Caco-2 (cell line): ENCODE measurements at regions not wholly inside any gene's neighbourhood (a gene's known extent, or its start where the extent isn't known, plus 50 kb on each side); places are given as distances from the start of the nearest gene placed in this dataset.

ENCODE experiments used
- BruUV-seq: library from RNA; stranded (reverse); fragments of 400-500 nt; replicated peaks from 2 replicates; lab custom pipeline; 2021; lab: Mats Ljungman, UMichigan
- CTCF ChIA-PET: fragments of 300-600 bp; sonication (Branson Sonifier 250); formaldehyde crosslinking; loops from one replicate; lab custom pipeline; 2022; ENCODE audit warnings: antibody characterized with exemption; lab: Charles Lee
- POLR2A ChIA-PET: fragments of 300-600 bp; sonication (Branson Sonifier 250); formaldehyde crosslinking; loops from one replicate; lab custom pipeline; 2022; ENCODE audit warnings: antibody characterized with exemption; lab: Charles Lee
- DNase-seq, 2 experiments: peaks; one replicate each; pipeline versions ENCODE4 v3.0.0 to v3.0.0-alpha.2; 2020 to 2022
- H3K27me3 ChIP-seq: replicated peaks from 2 replicates; pipeline ENCODE4 v1.6.0; 2011; ENCODE audit warnings: low read length; ENCODE audit not compliant: control insufficient read depth, insufficient read depth
- H3K36me3 ChIP-seq: 2 replicates; pipeline ENCODE4 v1.5.1; 2011; ENCODE audit warnings: low read length; ENCODE audit not compliant: control insufficient read depth, insufficient read depth
- H3K4me1 ChIP-seq: fragments of 250-450 bp; sonication (Bioruptor Pico); 2 replicates; pipeline ENCODE4 v1.5.1; 2020; ENCODE audit warnings: mild to moderate bottlenecking
- H3K4me3 ChIP-seq: 2 replicates; pipeline ENCODE4 v1.5.1; 2011; ENCODE audit warnings: low read depth, mild to moderate bottlenecking, control low read depth, low read length
- H3K9me3 ChIP-seq: fragments of 250-450 bp; sonication (Bioruptor Pico); 2 replicates; pipeline ENCODE4 v1.5.1; 2020; ENCODE audit warnings: mild to moderate bottlenecking, moderate library complexity
- H3K27ac Mint-ChIP-seq: one replicate; pipeline ENCODE4 v1.8.0; 2022; ENCODE audit warnings: mixed read lengths; ENCODE audit not compliant: unreplicated experiment
- H3K27me3 Mint-ChIP-seq: one replicate; pipeline ENCODE4 v1.8.0; 2022; ENCODE audit warnings: mixed read lengths; ENCODE audit not compliant: insufficient read depth, unreplicated experiment
- H3K36me3 Mint-ChIP-seq: one replicate; pipeline ENCODE4 v1.8.0; 2022; ENCODE audit warnings: mild to moderate bottlenecking, mixed read lengths; ENCODE audit not compliant: insufficient read depth, unreplicated experiment
- H3K4me1 Mint-ChIP-seq: one replicate; pipeline ENCODE4 v1.8.0; 2022; ENCODE audit warnings: low read depth, mixed read lengths; ENCODE audit not compliant: unreplicated experiment
- H3K4me3 Mint-ChIP-seq: one replicate; pipeline ENCODE4 v1.8.0; 2022; ENCODE audit warnings: mild to moderate bottlenecking, moderate library complexity, mixed read lengths; ENCODE audit not compliant: unreplicated experiment
- H3K9me3 Mint-ChIP-seq: one replicate; pipeline ENCODE4 v1.8.0; 2022; ENCODE audit warnings: mixed read lengths; ENCODE audit not compliant: unreplicated experiment
- intact Hi-C: fragments of 100-400 bp; cut with micrococcal nuclease; formaldehyde crosslinking; loops from one replicate; pipeline ENCODE4 v1.10.0; 2022; ENCODE audit not compliant: unreplicated experiment
- TF ChIP-seq, protein P1 (sequence below), 2 experiments: fragments of 200-600 bp in 1 of 2; IDR thresholded peaks; 1 replicate in 1 of 2; 2 replicates in 1 of 2; pipeline versions ENCODE4 v1.5.1 to v1.8.0; 2011 to 2022; ENCODE audit warnings: antibody characterized with exemption in 1 of 2, control low read depth in 1 of 2, inconsistent platforms in 1 of 2, low read depth in 1 of 2, low read length in 1 of 2, mild to moderate bottlenecking in 1 of 2, moderate library complexity in 1 of 2; ENCODE audit not compliant: insufficient read depth in 1 of 2, severe bottlenecking in 1 of 2, unreplicated experiment in 1 of 2

DNA sequence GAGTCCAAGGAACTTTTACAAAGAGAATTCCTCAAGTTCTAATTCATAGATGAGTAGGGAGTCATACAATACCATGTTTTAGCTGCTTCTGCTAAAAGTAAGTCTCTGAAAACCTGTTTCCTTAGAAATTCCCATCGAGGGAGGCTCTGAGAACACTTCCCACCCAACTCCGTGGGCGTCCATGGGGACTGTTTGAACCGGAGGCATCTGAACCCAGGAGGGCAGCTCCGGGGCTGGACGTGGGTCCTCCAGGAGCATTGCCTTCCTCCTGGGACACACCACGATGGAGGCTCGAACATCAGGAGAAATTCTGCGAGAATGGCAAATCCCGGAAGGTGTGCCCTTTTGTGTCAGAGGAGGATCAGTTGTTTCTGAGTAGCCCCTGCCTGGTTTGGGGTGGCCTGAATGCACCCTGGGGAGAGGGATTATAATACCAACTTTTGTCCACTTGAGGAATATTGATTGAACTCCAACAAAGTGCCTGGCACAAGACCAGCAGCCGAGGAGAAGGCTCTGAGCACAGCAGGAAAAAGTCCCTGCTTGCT is 327.5 kb upstream of the SALL3 start:
- Histone ChIP-seq H3K27me3 (no peaks in the 10 kb centered on the region), H3K4me1 (no peaks in the 10 kb centered on the region), H3K36me3 (no peaks in the 10 kb centered on the region), H3K4me3 (no peak overlapping the region), H3K9me3 (no peaks in the 10 kb centered on the region)
- no peaks in the 10 kb centered on the region for H3K9me3 Mint-ChIP-seq
- TF ChIP-seq, protein P1, sequence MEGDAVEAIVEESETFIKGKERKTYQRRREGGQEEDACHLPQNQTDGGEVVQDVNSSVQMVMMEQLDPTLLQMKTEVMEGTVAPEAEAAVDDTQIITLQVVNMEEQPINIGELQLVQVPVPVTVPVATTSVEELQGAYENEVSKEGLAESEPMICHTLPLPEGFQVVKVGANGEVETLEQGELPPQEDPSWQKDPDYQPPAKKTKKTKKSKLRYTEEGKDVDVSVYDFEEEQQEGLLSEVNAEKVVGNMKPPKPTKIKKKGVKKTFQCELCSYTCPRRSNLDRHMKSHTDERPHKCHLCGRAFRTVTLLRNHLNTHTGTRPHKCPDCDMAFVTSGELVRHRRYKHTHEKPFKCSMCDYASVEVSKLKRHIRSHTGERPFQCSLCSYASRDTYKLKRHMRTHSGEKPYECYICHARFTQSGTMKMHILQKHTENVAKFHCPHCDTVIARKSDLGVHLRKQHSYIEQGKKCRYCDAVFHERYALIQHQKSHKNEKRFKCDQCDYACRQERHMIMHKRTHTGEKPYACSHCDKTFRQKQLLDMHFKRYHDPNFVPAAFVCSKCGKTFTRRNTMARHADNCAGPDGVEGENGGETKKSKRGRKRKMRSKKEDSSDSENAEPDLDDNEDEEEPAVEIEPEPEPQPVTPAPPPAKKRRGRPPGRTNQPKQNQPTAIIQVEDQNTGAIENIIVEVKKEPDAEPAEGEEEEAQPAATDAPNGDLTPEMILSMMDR (IDR thresholded peaks at IDR 0.05; ENCODE audit: insufficient read depth in 1 of 2, low read depth in 1 of 2, low read length in 1 of 2, severe bottlenecking in 1 of 2, unreplicated experiment in 1 of 2) = no peak
- CTCF ChIA-PET = no interaction called here
- H3K27me3 Mint-ChIP-seq = no peaks in the 10 kb centered on the region
- no TSS peak for BruUV-seq
- intact Hi-C loops = no loop called here
- no peak overlapping the region for H3K4me3 Mint-ChIP-seq
- no peaks in the 10 kb centered on the region for H3K4me1 Mint-ChIP-seq
- DNase-seq = no peak
- no peak overlapping the region for H3K27ac Mint-ChIP-seq
- POLR2A ChIA-PET = no interaction called here
- no peaks in the 10 kb centered on the region for H3K36me3 Mint-ChIP-seq

DNA sequence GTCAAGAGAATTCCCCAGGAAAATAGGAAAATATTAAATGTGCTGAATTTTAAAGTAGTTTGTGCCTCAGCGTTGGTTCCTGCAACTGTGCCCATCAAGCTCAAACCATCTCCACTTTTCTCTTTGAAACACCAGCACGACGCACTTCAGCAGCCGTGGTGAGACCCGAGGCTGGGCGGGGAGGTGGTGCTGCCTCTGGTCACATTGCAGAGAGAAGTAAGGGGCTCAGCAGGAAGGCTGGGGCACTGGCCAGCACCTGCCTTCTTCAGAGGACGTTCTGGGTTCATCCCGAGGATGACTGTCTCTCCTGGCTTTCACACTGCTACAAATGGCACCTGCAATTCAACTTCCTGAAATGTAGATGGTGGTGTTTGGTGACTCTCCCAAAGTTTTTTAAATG is 323.7 kb upstream of the SALL3 start:
- Mint-ChIP-seq H3K27me3 (no peaks in the 10 kb centered on the region), H3K4me3 (no peak overlapping the region), H3K27ac (no peak overlapping the region), H3K9me3 (no peaks in the 10 kb centered on the region), H3K36me3 (no peaks in the 10 kb centered on the region), H3K4me1 (no peaks in the 10 kb centered on the region)
- intact Hi-C loops = no loop called here
- no TSS peak for BruUV-seq
- TF ChIP-seq, protein P1 (IDR thresholded peaks at IDR 0.05; ENCODE audit: insufficient read depth in 1 of 2, low read depth in 1 of 2, low read length in 1 of 2, severe bottlenecking in 1 of 2, unreplicated experiment in 1 of 2) = no peak
- Histone ChIP-seq H3K4me1 (no peaks in the 10 kb centered on the region), H3K9me3 (no peaks in the 10 kb centered on the region), H3K27me3 (no peaks in the 10 kb centered on the region), H3K36me3 (no peaks in the 10 kb centered on the region), H3K4me3 (no peak overlapping the region)
- DNase-seq = no peak
- CTCF ChIA-PET = no interaction called here
- POLR2A ChIA-PET = no interaction called here

DNA sequence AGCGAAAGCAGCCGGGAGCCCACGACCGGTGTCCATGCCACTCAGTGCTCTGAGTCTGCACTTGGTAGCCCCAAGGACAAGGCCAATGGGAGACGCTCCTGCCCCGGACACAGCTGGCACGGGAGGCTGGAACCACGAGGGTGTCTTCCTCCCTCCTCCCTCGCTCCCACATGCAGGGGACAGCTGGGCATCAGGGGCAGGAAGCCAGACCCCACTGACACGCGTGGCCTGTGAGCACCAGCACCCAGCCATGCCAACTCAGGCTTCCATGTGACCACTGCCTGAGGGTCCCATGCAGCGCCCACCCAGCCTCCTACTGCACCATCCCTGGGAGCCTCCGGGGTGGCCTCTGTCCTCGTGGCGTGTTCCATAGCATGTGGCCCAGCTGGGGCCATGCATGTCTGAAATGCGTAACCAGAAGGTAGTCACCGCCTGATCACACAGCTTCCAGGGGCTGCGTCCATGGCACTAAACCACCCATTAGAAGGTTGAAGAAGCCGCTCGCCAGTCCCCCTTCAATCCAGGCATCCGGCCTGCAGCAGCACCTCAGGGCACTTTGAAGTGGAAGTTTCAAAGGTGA is 323.2 kb upstream of the SALL3 start:
- no peaks in the 10 kb centered on the region for H3K4me1 ChIP-seq
- Mint-ChIP-seq H3K4me1 (no peaks in the 10 kb centered on the region), H3K27ac (no peak overlapping the region), H3K27me3 (no peaks in the 10 kb centered on the region), H3K36me3 (no peaks in the 10 kb centered on the region), H3K4me3 (no peak overlapping the region), H3K9me3 (no peaks in the 10 kb centered on the region)
- CTCF ChIA-PET = no interaction called here
- intact Hi-C loops = no loop called here
- no peak for DNase-seq
- H3K9me3 ChIP-seq = no peaks in the 10 kb centered on the region
- no peaks in the 10 kb centered on the region for H3K36me3 ChIP-seq
- no peak overlapping the region for H3K4me3 ChIP-seq
- no TSS peak for BruUV-seq
- no peaks in the 10 kb centered on the region for H3K27me3 ChIP-seq
- POLR2A ChIA-PET = no interaction called here
- TF ChIP-seq, protein P1 (IDR thresholded peaks at IDR 0.05; ENCODE audit: insufficient read depth in 1 of 2, low read depth in 1 of 2, low read length in 1 of 2, severe bottlenecking in 1 of 2, unreplicated experiment in 1 of 2) = no peak
